Endothelial cell of umbilical vein (primary cell): ENCODE measurements at regions not wholly inside any gene's neighbourhood (a gene's known extent, or its start where the extent isn't known, plus 50 kb on each side); places are given as distances from the start of the nearest gene placed in this dataset.

Source experiments
- BruUV-seq: library from RNA; stranded (reverse); fragments of 400-500 nt; replicated peaks from 2 replicates; lab custom pipeline; 2021; lab: Mats Ljungman, UMichigan
- CTCF ChIA-PET: fragments of 300-600, 350-600 bp; sonication (Branson Sonifier 250); formaldehyde crosslinking; loops from one replicate; lab custom pipeline; 2021; ENCODE audit warnings: antibody characterized with exemption, inconsistent platforms; lab: Charles Lee
- POLR2A ChIA-PET: fragments of 300-600, 350-600 bp; sonication (Branson Sonifier 250); formaldehyde crosslinking; loops from one replicate; lab custom pipeline; 2021; ENCODE audit warnings: antibody characterized with exemption, inconsistent platforms; lab: Charles Lee
- DNase-seq: peaks from one replicate; pipeline ENCODE4 v3.0.0-alpha.2; 2011; ENCODE audit warnings: low read depth, low spot score
- FAIRE-seq: peaks from 2 replicates; lab custom pipeline; 2011; peaks lifted over from hg19 to GRCh38; lab: Jason Lieb, UNC
- H2AFZ ChIP-seq: 2 replicates; pipeline ENCODE4 v1.6.0; 2012; ENCODE audit warnings: low read depth, low read length, control low read depth, inconsistent platforms
- H3K27ac ChIP-seq: 2 replicates; pipeline ENCODE4 v1.5.1; 2011; ENCODE audit warnings: low read depth, mild to moderate bottlenecking, control low read depth, low read length, moderate library complexity; ENCODE audit not compliant: insufficient read depth
- H3K27me3 ChIP-seq, 2 experiments: 2 replicates each; pipeline versions ENCODE4 v1.6.0 to v1.6.1; 2011; ENCODE audit warnings: low read length in 2 of 2, mixed read lengths in 1 of 2; ENCODE audit not compliant: control insufficient read depth in 2 of 2, insufficient read depth in 2 of 2
- H3K36me3 ChIP-seq, 2 experiments: 2 replicates in 1 of 2; 3 replicates in 1 of 2; pipeline ENCODE4 v1.5.1; 2011; ENCODE audit warnings: low read length in 2 of 2, mild to moderate bottlenecking in 1 of 2, moderate library complexity in 1 of 2; ENCODE audit not compliant: control insufficient read depth in 2 of 2, insufficient read depth in 2 of 2; ENCODE audit errors: extremely low read depth in 1 of 2
- H3K4me1 ChIP-seq: 3 replicates; pipeline ENCODE4 v1.5.1; 2011; ENCODE audit warnings: mild to moderate bottlenecking, low read length; ENCODE audit not compliant: control insufficient read depth, insufficient read depth; ENCODE audit errors: extremely low read depth
- H3K4me2 ChIP-seq: 2 replicates; pipeline ENCODE4 v1.6.1; 2011; ENCODE audit warnings: low read length, control low read depth, mixed read lengths; ENCODE audit not compliant: insufficient read depth
- H3K4me3 ChIP-seq, 3 experiments: fragments of 200-600 bp in 1 of 3; sonication (generic), shearing (Covaris generic) in 1 of 3; replicated peaks in 1 of 3; 2 replicates each; pipeline ENCODE4 v1.5.1; 2011 to 2016; ENCODE audit warnings: control low read depth in 3 of 3, low read length in 3 of 3, mild to moderate bottlenecking in 2 of 3, inconsistent platforms in 1 of 3, low read depth in 1 of 3, moderate library complexity in 1 of 3; ENCODE audit not compliant: insufficient read depth in 1 of 3
- H3K79me2 ChIP-seq: 2 replicates; pipeline ENCODE4 v1.6.0; 2012; ENCODE audit warnings: low read length, inconsistent platforms; ENCODE audit not compliant: control insufficient read depth, insufficient read depth
- H3K9ac ChIP-seq: replicated peaks from 2 replicates; pipeline ENCODE3; 2011; ENCODE audit warnings: low read length, control low read depth; ENCODE audit not compliant: insufficient read depth; ENCODE audit errors: extremely low read depth
- H3K9me1 ChIP-seq: replicated peaks from 3 replicates; pipeline ENCODE4 v1.6.0; 2011; ENCODE audit warnings: mild to moderate bottlenecking, low read length; ENCODE audit not compliant: control insufficient read depth, insufficient read depth; ENCODE audit errors: extremely low read depth
- H3K9me3 ChIP-seq: replicated peaks from 2 replicates; pipeline ENCODE4 v1.5.1; 2012; ENCODE audit warnings: low read length, inconsistent platforms; ENCODE audit not compliant: control insufficient read depth, insufficient read depth
- H4K20me1 ChIP-seq: replicated peaks from 2 replicates; pipeline ENCODE3; 2011; ENCODE audit warnings: mild to moderate bottlenecking, low read length; ENCODE audit not compliant: control insufficient read depth, insufficient read depth; ENCODE audit errors: extremely low read depth
- EZH2 ChIP-seq: IDR thresholded peaks from 2 replicates; pipeline ENCODE4 v1.6.1; 2012; ENCODE audit warnings: borderline replicate concordance, low read depth, mild to moderate bottlenecking, moderate library complexity, low read length, inconsistent platforms; ENCODE audit not compliant: severe bottlenecking
- FOS ChIP-seq: IDR thresholded peaks from 2 replicates; pipeline ENCODE4 v1.6.1; 2011; ENCODE audit warnings: mild to moderate bottlenecking, low read length, moderate library complexity, borderline replicate concordance; ENCODE audit not compliant: insufficient read depth
- GATA2 ChIP-seq: IDR thresholded peaks from 2 replicates; pipeline ENCODE4 v1.7.0; 2011; ENCODE audit warnings: low read depth, mild to moderate bottlenecking, moderate library complexity, mixed read lengths, low read length; ENCODE audit not compliant: insufficient read length, insufficient read depth
- JUN ChIP-seq: IDR thresholded peaks from 2 replicates; pipeline ENCODE4 v1.6.1; 2011; ENCODE audit warnings: borderline replicate concordance, low read depth; ENCODE audit not compliant: insufficient read length, insufficient read depth
- MYC ChIP-seq: IDR thresholded peaks from one replicate; pipeline ENCODE4 v1.6.1; 2011; ENCODE audit warnings: mild to moderate bottlenecking, low read depth, low read length
- POLR2A ChIP-seq: IDR thresholded peaks from 2 replicates; pipeline ENCODE4 v1.6.1; 2012; ENCODE audit warnings: low read depth, mild to moderate bottlenecking, control low read depth, low read length
- POLR2AphosphoS5 ChIP-seq: IDR thresholded peaks from 2 replicates; pipeline ENCODE4 v1.6.1; 2012; ENCODE audit warnings: low read depth, mild to moderate bottlenecking, control low read depth, low read length, moderate library complexity; ENCODE audit not compliant: insufficient read depth
- dilution Hi-C: fragments of 300-500 bp; cut with MboI; formaldehyde crosslinking; loops from one replicate; pipeline ENCODE4 v1.15.0; 2019; ENCODE audit warnings: low sequenced_read_pairs; ENCODE audit not compliant: extremely low pct_ligation_motif_present
- intact Hi-C: fragments of 100-400 bp; cut with micrococcal nuclease; formaldehyde crosslinking; loops from one replicate; pipeline ENCODE4 v1.10.0; 2022
- TF ChIP-seq, protein P1 (sequence below): IDR thresholded peaks from 2 replicates; pipeline ENCODE4 v1.6.1; 2011; ENCODE audit not compliant: insufficient read depth, insufficient read length
- TF ChIP-seq, protein P2 (sequence below), 2 donors: IDR thresholded peaks; 1 replicate in 1 of 2; 2 replicates in 1 of 2; pipeline ENCODE4 v1.5.1; 2011; ENCODE audit warnings: low read length in 2 of 2, mild to moderate bottlenecking in 2 of 2, moderate library complexity in 2 of 2, control low read depth in 1 of 2, inconsistent platforms in 1 of 2, low read depth in 1 of 2; ENCODE audit not compliant: insufficient read depth in 1 of 2; ENCODE audit errors: extremely low read depth in 1 of 2

DNA sequence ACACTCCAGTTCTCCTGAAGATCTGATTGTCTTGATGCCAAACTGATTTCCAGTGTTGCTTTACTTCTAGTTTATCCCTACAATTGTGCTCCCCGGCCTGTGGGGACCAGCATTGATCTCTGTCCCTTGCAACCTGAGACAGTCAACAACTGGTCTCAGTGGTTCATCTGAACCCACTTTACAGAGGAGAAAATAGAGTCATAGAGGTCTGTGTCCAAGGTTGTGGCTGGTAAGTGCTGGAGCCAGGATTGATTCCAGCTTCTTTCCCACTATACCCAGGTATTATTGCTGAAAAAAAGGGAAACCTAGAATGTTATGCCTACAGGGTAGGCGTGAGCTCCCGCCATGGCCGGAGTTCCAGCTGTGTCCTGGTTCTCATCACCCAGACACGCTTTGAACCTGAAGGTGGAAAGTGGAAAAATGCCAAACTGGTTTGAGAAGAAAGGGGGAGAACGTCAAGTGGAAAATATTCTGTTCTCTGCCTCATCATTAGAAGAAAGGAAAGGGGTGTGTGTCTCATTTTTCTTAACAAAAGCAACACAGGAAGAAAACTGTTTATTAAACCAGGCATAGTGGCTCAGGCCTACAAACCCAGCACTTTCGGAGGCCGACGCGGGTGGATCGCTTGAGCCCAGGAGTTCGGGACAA lies 60.7 kb upstream of the ITPKB start:
- peak; percentile 65 for DNase-seq

DNA sequence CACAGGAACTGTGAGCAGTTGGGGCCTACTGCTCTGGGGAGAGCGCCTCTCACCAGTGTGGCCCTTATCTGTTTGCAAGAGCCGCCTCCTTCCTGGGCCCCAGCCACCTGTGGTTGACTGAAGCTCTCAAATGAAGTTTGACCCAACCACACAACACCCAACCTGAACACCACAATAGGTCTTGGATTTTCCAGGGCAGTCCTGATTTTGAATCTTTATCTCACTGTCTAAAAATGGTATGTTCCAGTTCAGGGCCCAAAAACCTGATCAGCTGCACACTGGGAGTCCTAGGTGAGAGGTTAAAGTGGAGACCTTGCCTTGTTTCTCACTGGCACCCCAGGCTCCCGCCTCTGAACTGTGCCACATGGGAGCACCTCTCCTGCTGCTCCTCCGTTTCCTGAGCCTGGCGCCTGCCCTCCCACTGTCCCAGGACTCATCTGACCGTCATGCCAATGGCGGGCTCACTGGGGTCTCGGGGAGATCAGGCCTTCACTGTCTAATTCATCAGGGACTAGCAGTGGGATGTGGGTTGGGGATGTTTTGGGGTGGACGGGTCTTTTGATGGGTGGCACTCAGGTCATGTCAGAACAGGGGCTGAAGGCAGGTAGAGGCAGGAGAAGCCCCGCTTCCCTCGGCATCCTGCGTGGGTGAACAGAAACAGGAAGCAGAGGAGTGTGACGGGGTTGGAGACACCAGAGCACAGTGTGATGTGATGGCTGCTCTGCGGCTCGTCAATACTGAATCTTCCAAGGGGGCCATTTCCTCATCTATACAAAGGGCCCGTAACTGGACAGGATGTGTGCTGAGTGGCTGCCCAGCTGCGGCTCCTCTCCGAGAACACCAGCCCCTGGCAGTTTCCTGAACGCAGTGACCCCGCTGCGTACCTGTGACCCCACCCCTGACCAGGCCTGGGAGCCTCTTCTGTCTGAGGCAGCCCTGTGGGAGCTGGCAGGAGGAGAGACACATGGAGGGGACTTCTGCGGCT lies 59.6 kb upstream of the ITPKB start:
- ChIA-PET CTCF (interaction anchor here (1.0 to 2.0 kb wide), 2 partner anchors 16 to 172 kb away, joined by 4 to 7 read pairs; no protein-coding TSS in a partner anchor), POLR2A (no interaction called here)
- peak; percentile 36 for DNase-seq
- peaks cover 15% of the 10 kb centered on the region for H3K4me1 ChIP-seq
- H2AFZ ChIP-seq, result peak overlapping the region; percentile 6
- no TSS peak for BruUV-seq
- no peaks in the 10 kb centered on the region for H3K9me3 ChIP-seq
- H3K4me3 ChIP-seq, result no peak overlapping the region
- TF ChIP-seq, protein P1, sequence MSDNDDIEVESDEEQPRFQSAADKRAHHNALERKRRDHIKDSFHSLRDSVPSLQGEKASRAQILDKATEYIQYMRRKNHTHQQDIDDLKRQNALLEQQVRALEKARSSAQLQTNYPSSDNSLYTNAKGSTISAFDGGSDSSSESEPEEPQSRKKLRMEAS, result no peak
- TF ChIP-seq GATA2 (no peak), MYC (no peak), EZH2 (no peak), POLR2AphosphoS5 (no peak), POLR2A (no peak), FOS (no peak), JUN (no peak)
- TF ChIP-seq, protein P2, sequence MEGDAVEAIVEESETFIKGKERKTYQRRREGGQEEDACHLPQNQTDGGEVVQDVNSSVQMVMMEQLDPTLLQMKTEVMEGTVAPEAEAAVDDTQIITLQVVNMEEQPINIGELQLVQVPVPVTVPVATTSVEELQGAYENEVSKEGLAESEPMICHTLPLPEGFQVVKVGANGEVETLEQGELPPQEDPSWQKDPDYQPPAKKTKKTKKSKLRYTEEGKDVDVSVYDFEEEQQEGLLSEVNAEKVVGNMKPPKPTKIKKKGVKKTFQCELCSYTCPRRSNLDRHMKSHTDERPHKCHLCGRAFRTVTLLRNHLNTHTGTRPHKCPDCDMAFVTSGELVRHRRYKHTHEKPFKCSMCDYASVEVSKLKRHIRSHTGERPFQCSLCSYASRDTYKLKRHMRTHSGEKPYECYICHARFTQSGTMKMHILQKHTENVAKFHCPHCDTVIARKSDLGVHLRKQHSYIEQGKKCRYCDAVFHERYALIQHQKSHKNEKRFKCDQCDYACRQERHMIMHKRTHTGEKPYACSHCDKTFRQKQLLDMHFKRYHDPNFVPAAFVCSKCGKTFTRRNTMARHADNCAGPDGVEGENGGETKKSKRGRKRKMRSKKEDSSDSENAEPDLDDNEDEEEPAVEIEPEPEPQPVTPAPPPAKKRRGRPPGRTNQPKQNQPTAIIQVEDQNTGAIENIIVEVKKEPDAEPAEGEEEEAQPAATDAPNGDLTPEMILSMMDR (IDR thresholded peaks at IDR 0.05; ENCODE audit: extremely low read depth in 1 of 2, insufficient read depth in 1 of 2, low read depth in 1 of 2, low read length in 2 of 2), result no peak
- intact Hi-C loops (loop anchor here (1.0 kb wide), 1 partner anchor 17 kb away; no protein-coding TSS in a partner anchor), dilution Hi-C loops (no loop called here)
- H4K20me1 ChIP-seq, result no peaks in the 10 kb centered on the region
- H3K9me1 ChIP-seq, result no peaks in the 10 kb centered on the region
- no peaks in the 10 kb centered on the region for H3K36me3 ChIP-seq
- no peak overlapping the region for H3K9ac ChIP-seq
- no peaks in the 10 kb centered on the region for H3K27me3 ChIP-seq
- no peak for FAIRE-seq
- H3K4me2 ChIP-seq, result no peak overlapping the region
- H3K79me2 ChIP-seq, result no peaks in the 10 kb centered on the region
- no peak overlapping the region for H3K27ac ChIP-seq

More for the DNA sequence above, 60.7 kb upstream of the ITPKB start:
- no peak overlapping the region for H3K27ac ChIP-seq
- no peak overlapping the region for H3K9ac ChIP-seq
- H3K9me3 ChIP-seq, result no peaks in the 10 kb centered on the region
- ChIA-PET POLR2A (no interaction called here), CTCF (interaction anchor here (0.6 to 2.0 kb wide), 5 partner anchors 15 to 648 kb away, joined by 3 to 7 read pairs (median 4); no protein-coding TSS in a partner anchor)
- no peaks in the 10 kb centered on the region for H3K9me1 ChIP-seq
- no peaks in the 10 kb centered on the region for H3K36me3 ChIP-seq
- H3K79me2 ChIP-seq, result no peaks in the 10 kb centered on the region
- H2AFZ ChIP-seq, result peak overlapping the region; percentile 44
- intact Hi-C loops, result loop anchor here (1.0 kb wide), 1 partner anchor 16 kb away; no protein-coding TSS in a partner anchor
- TF ChIP-seq JUN (peak; percentile 12), POLR2A (no peak)
- no peak overlapping the region for H3K4me3 ChIP-seq
- dilution Hi-C loops, result no loop called here
- H3K4me1 ChIP-seq, result peaks cover 8% of the 10 kb centered on the region
- no peaks in the 10 kb centered on the region for H4K20me1 ChIP-seq
- no TSS peak for BruUV-seq
- peak; percentile 40 for FAIRE-seq
- H3K27me3 ChIP-seq, result no peaks in the 10 kb centered on the region
- no peak overlapping the region for H3K4me2 ChIP-seq
